ENCODE measurements at regions not wholly inside any gene's neighbourhood (a gene's known extent, or its start where the extent isn't known, plus 50 kb on each side); places are given as distances from the start of the nearest gene placed in this dataset.

DNA sequence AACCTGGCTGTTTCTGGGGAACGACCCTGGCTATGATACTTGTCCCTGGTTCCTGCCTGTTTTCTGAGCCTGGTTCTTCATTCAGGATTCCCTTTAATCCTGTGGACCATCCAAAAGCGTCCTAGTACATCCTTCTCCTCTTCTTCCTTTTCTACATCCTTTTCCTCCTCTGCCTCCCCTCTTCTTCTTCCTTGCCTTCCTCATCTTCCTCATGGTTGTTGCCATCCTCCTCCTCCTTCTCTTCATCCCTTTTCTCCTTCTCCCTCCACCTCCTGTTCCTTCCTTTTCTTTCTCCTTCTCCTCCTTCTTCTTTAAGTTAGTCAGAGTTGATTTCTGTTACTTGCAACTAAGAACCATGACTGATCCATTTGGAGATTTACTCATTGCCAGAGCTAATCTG is 197.8 kb downstream of the FOXD2 start:
- POLR2A ChIA-PET, result no interaction called here
- CTCF ChIA-PET, result interaction anchor here (0.7 kb wide), 1 partner anchor 90 kb away, joined by 3 read pairs; no protein-coding TSS in a partner anchor
- no peak for TF ChIP-seq HDGF (IDR thresholded peaks at IDR 0.05; ENCODE audit: borderline replicate concordance)
- no peak for TF ChIP-seq FOXK2 (IDR thresholded peaks at IDR 0.05)
- no peak for TF ChIP-seq NFRKB (IDR thresholded peaks at IDR 0.05)
- TF ChIP-seq FOXA1 (IDR thresholded peaks at IDR 0.05), result no peak
- DNase-seq (ENCODE audit: extremely low spot score), result no peak

DNA sequence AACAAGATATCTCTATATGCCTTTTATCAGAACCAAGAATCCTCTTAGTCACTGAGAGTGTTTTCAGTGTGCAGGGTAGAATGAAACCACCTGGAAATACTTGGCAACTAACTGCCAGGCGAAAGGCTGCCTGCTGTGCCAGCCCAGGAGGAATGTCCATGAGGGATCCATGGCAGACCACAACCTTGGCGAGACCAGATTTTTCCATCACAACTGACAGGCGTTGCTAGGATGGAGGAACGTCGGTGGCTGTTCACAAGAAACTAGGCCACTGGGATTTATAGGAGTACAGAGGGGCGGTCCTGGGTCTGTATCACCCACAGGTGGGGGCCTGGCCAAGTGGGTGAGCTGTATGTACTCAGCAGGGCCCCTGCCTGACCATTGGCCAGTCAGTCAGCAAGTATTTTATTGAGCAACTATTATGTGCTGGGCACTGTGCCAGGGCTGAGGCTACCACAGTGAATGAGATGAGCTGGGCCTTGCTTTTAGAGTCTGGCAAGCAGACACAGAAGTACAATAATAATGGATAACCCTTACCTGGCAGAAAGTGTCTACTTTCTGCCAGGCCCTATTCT is 199.4 kb downstream of the FOXD2 start:
- ChIA-PET POLR2A (no interaction called here), CTCF (no interaction called here)
- DNase-seq (ENCODE audit: extremely low spot score), result no peak
- no peak for TF ChIP-seq SP1 (IDR thresholded peaks at IDR 0.05)
- no peak for TF ChIP-seq BHLHE40 (IDR thresholded peaks at IDR 0.05; ENCODE audit: borderline replicate concordance)
- TF ChIP-seq ELF4 (IDR thresholded peaks at IDR 0.05), result no peak
- no peak for TF ChIP-seq LEF1 (IDR thresholded peaks at IDR 0.05; ENCODE audit: borderline replicate concordance)
- TF ChIP-seq ZNF384 (IDR thresholded peaks at IDR 0.05), result no peak
- no peak for TF ChIP-seq HDGF (IDR thresholded peaks at IDR 0.05; ENCODE audit: borderline replicate concordance)
- no peak for TF ChIP-seq L3MBTL2 (conservative IDR thresholded peaks at IDR 0.05)
- no peak for TF ChIP-seq SUZ12 (IDR thresholded peaks at IDR 0.05)
- TF ChIP-seq TARDBP (IDR thresholded peaks at IDR 0.05), result no peak
- no peak for TF ChIP-seq ARNT (IDR thresholded peaks at IDR 0.05)
- no peak for TF ChIP-seq NFRKB (IDR thresholded peaks at IDR 0.05)
- TF ChIP-seq FOXK2 (IDR thresholded peaks at IDR 0.05), result no peak
- no peak for TF ChIP-seq FOXM1 (IDR thresholded peaks at IDR 0.05; ENCODE audit: borderline replicate concordance)
- TF ChIP-seq PKNOX1 (IDR thresholded peaks at IDR 0.05), result no peak
- TF ChIP-seq FOXA1 (IDR thresholded peaks at IDR 0.05), result no peak
- TF ChIP-seq CTBP1 (IDR thresholded peaks at IDR 0.05; ENCODE audit: borderline replicate concordance), result no peak

DNA sequence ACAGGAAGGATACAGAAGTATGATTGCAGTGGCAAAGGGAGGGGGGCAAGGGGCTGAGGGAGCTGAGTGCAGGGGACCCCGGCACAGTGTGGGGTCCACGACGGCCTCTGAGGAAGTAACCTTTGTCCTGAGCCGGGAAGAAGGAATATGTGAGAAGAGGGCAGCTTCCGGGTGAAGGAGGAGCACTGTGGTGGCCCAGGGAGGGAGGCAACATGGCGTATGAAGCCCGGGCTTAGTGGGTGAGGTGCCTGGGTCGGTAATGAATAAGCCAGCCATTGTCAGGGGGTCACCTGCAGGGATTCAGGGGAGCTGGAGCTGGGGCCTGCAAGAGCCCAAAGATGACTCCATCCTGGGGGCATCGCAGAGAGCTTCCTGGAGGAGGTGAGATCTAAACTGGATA is 200.4 kb downstream of the FOXD2 start:
- CTCF ChIA-PET, result no interaction called here
- POLR2A ChIA-PET, result interaction anchor here (0.7 kb wide), 1 partner anchor 49 kb away, joined by 3 read pairs; no protein-coding TSS in a partner anchor
- TF ChIP-seq ZNF384 (IDR thresholded peaks at IDR 0.05), result no peak
- TF ChIP-seq SP1 (IDR thresholded peaks at IDR 0.05), result no peak
- no peak for DNase-seq (ENCODE audit: extremely low spot score)

- ChIA-PET CTCF (interaction anchor here (0.7 kb wide), 1 partner anchor 202 kb away, joined by 3 read pairs; no protein-coding TSS in a partner anchor), POLR2A (interaction anchor here (0.7 kb wide), 1 partner anchor 48 kb away, joined by 3 read pairs; no protein-coding TSS in a partner anchor)
These were observed 200.9 kb downstream of the FOXD2 start for GRCh38 chr1:47638713-47639112.

GRCh38 chr1:47643306-47644211 is 205.7 kb downstream of the FOXD2 start:
- POLR2A ChIA-PET, result no interaction called here
- no peak for DNase-seq (ENCODE audit: extremely low spot score)
- CTCF ChIA-PET, result interaction anchor here (0.9 kb wide), 1 partner anchor 211 kb away, joined by 3 read pairs; no protein-coding TSS in a partner anchor
- no peak for TF ChIP-seq FOXM1 (IDR thresholded peaks at IDR 0.05; ENCODE audit: borderline replicate concordance)
- no peak for TF ChIP-seq FOXK2 (IDR thresholded peaks at IDR 0.05)
- TF ChIP-seq PKNOX1 (IDR thresholded peaks at IDR 0.05), result no peak

More at GRCh38 chr1:47638713-47639112, 200.9 kb downstream of the FOXD2 start:
- no peak for TF ChIP-seq ARNT (IDR thresholded peaks at IDR 0.05)
- TF ChIP-seq TARDBP (IDR thresholded peaks at IDR 0.05), result no peak
- TF ChIP-seq L3MBTL2 (conservative IDR thresholded peaks at IDR 0.05), result no peak
- TF ChIP-seq FOXK2 (IDR thresholded peaks at IDR 0.05), result no peak
- TF ChIP-seq LEF1 (IDR thresholded peaks at IDR 0.05; ENCODE audit: borderline replicate concordance), result no peak
- no peak for TF ChIP-seq NFRKB (IDR thresholded peaks at IDR 0.05)
- TF ChIP-seq CTBP1 (IDR thresholded peaks at IDR 0.05; ENCODE audit: borderline replicate concordance), result no peak
- no peak for TF ChIP-seq HDGF (IDR thresholded peaks at IDR 0.05; ENCODE audit: borderline replicate concordance)
- TF ChIP-seq FOXM1 (IDR thresholded peaks at IDR 0.05; ENCODE audit: borderline replicate concordance), result no peak
- TF ChIP-seq BHLHE40 (IDR thresholded peaks at IDR 0.05; ENCODE audit: borderline replicate concordance), result no peak
- no peak for TF ChIP-seq ELF4 (IDR thresholded peaks at IDR 0.05)
- no peak for TF ChIP-seq SUZ12 (IDR thresholded peaks at IDR 0.05)
- no peak for TF ChIP-seq ZNF384 (IDR thresholded peaks at IDR 0.05)
- TF ChIP-seq FOXA1 (IDR thresholded peaks at IDR 0.05), result no peak
- TF ChIP-seq PKNOX1 (IDR thresholded peaks at IDR 0.05), result no peak
- no peak for TF ChIP-seq SP1 (IDR thresholded peaks at IDR 0.05)
- DNase-seq (ENCODE audit: extremely low spot score), result no peak

DNA sequence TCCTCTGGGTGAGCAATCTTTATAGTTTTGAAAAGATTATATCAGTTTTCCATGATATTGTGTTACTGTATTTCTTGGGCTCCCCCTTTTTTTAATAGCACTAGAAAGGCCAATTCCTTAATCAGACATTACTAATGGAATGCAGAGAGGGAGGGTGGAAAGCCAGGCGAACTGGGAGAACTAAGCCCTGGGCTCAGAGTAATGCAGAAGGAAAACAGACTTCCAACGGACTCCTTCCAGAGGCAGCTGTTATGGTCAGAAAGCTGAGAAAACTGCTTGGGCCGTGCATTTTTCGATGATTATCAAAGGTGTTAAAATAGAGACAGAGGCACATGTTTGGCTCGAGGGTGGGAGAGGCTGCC is 206.3 kb downstream of the FOXD2 start:
- DNase-seq (ENCODE audit: extremely low spot score), result no peak
- TF ChIP-seq SP1 (IDR thresholded peaks at IDR 0.05), result no peak
- peak; percentile 60; the same call in 1 of the 2 replicates for TF ChIP-seq L3MBTL2 (conservative IDR thresholded peaks at IDR 0.05)
- TF ChIP-seq SUZ12 (IDR thresholded peaks at IDR 0.05), result no peak
- CTCF ChIA-PET, result interaction anchor here (0.9 kb wide), 1 partner anchor 212 kb away, joined by 3 read pairs; no protein-coding TSS in a partner anchor

More for the DNA sequence above, 206.3 kb downstream of the FOXD2 start:
- POLR2A ChIA-PET, result no interaction called here

Measured in HEK293T (cell line).